Skeletal muscle cell (primary cell): ENCODE measurements at regions not wholly inside any gene's neighbourhood (a gene's known extent, or its start where the extent isn't known, plus 50 kb on each side); places are given as distances from the start of the nearest gene placed in this dataset.
A peak's percentile ranks its signal among the peaks of the same experiment; 100 is the strongest.

Experiments
- DNase-seq: peaks from one replicate; pipeline ENCODE4 v3.0.0-alpha.2; 2010; ENCODE audit warnings: low read depth
- H3K4me3 ChIP-seq: 2 replicates; pipeline ENCODE4 v1.5.1; 2011; ENCODE audit warnings: low read depth, mild to moderate bottlenecking, control low read depth, low read length, moderate library complexity

DNA sequence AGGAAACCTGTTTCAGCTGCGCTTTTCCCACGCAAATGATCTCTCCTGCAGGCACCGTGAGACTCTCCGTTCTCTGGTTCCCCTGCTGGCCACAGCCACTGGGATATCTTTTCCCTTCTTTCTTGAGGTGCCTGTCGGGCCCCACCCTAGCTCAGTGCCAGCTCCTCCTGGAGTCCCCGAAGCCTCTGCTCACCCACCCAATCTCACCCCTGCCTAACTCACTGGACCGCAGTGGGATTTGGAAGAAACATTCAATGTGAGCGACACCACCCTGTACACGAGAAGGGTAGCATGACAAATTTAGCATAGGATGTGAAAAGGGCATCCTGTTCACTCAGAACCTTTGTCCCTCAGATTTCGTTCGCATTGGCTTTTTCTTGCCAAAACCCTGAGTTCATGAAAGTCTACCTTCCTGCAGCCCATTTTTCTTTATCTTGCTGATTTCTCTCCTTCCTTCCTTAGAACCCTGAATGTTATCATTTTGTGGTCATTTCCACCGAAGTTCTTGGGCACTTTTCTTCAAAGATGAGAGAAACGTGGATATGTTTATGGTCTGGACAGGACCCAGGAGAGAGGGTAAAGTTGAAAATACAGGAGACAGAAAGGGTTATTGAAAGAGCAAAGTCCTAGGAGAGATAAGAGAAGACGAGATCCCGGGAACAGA is 63.6 kb upstream of the ELK3 start:
- H3K4me3 ChIP-seq, result no peak overlapping the region
- no peak for DNase-seq

- no peak overlapping the region for H3K4me3 ChIP-seq
- no peak for DNase-seq
These were observed 62.9 kb upstream of the ELK3 start for GRCh38 chr12:96131230-96131788.

- no peak overlapping the region for H3K4me3 ChIP-seq
- no peak for DNase-seq
These were observed 61.4 kb upstream of the ELK3 start for GRCh38 chr12:96132819-96133218.

- no peak for DNase-seq
- no peak overlapping the region for H3K4me3 ChIP-seq
These were observed 60.0 kb upstream of the ELK3 start for GRCh38 chr12:96134200-96134599.

DNA sequence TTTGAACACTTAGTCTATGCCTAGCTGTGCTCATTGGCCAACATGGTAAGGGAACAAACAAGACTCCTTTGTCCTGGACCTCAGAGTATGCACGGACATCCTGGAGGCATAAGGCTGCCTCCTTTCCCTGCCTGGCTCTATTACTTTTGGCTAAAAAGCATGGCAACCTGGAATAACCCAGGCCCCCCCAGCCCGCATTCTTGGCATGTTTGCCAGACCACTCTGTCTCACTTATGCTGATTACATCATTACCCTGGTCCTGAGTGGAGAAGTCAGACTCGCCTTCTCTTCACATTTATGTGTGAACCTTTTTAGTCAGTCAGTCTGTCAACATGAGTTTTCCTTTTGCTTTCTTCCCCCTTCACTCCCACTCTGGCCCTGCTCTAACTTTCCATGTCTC is 58.0 kb upstream of the ELK3 start:
- DNase-seq, result peak; percentile 54
- no peak overlapping the region for H3K4me3 ChIP-seq

- H3K4me3 ChIP-seq, result no peak overlapping the region
- no peak for DNase-seq
These were observed 57.3 kb upstream of the ELK3 start for GRCh38 chr12:96136725-96137378.

GRCh38 chr12:96140174-96140573 is 54.0 kb upstream of the ELK3 start:
- DNase-seq, result peak; percentile 67
- no peak overlapping the region for H3K4me3 ChIP-seq

- DNase-seq, result peak; percentile 12
- no peak overlapping the region for H3K4me3 ChIP-seq
These were observed 52.8 kb upstream of the ELK3 start for GRCh38 chr12:96141216-96141912.

GRCh38 chr12:96143392-96143791 is 50.8 kb upstream of the ELK3 start:
- no peak for DNase-seq
- H3K4me3 ChIP-seq, result no peak overlapping the region

GRCh38 chr12:96143827-96144565 is 50.2 kb upstream of the ELK3 start:
- H3K4me3 ChIP-seq, result no peak overlapping the region
- DNase-seq, result no peak
